ENCODE measurements at regions not wholly inside any gene's neighbourhood (a gene's known extent, or its start where the extent isn't known, plus 50 kb on each side); places are given as distances from the start of the nearest gene placed in this dataset.

DNA sequence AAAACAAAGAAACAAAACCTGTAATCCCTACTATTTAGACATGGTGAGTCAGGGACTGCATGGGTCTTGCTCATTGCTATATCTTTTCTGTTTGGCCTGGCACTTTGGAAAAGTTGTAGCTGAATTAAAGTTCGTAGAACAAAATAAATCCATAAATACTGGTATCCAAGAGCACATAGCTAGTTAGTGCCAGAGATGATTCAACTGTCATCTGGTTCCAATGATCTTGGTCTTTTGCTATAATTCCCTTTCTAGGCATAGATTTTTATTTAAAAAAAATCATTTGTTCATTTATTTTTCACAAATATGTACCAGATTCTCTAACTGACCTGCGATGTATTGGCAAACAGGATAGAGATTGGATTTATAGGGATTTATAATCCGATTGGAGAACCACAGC lies 1436.1 kb upstream of the GOT2 start:
- no peak for DNase-seq (ENCODE audit: low read depth)
- no peak for TF ChIP-seq CTCF (IDR thresholded peaks at IDR 0.05; ENCODE audit: insufficient read depth, low read depth, low read length)
- no peak overlapping the region for H3K4me3 ChIP-seq (ENCODE audit: low read depth, low read length)

GRCh38 chr16:60166111-60166510 lies 1432.0 kb upstream of the GOT2 start:
- no peak for DNase-seq (ENCODE audit: low read depth)
- no peak overlapping the region for H3K4me3 ChIP-seq (ENCODE audit: low read depth, low read length)
- TF ChIP-seq CTCF (IDR thresholded peaks at IDR 0.05; ENCODE audit: insufficient read depth, low read depth, low read length): no peak

GRCh38 chr16:60151987-60152386 lies 1417.9 kb upstream of the GOT2 start:
- no peak overlapping the region for H3K4me3 ChIP-seq (ENCODE audit: low read depth, low read length)
- no peak for DNase-seq (ENCODE audit: low read depth)
- TF ChIP-seq CTCF (IDR thresholded peaks at IDR 0.05; ENCODE audit: insufficient read depth, low read depth, low read length): no peak

DNA sequence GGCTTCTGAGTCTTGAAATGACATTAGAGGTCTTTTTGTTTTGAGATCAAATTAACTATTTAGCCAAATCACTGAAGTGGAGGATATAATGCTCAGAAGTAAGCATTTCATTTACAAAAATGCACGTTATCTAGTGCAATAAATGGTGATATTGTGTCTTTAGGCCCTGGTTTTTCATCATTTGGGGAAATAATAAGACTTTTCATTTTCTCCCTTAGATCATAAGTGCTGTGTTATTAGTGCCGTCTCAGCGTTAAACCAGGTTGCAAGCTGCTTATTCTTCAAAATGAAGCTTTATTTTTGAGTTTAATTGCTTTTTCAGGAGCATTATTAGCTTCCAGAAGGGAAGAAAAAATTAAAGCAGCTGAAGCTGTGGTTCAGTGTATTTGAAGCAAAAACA lies 1416.8 kb upstream of the GOT2 start:
- no peak for TF ChIP-seq CTCF (IDR thresholded peaks at IDR 0.05; ENCODE audit: insufficient read depth, low read depth, low read length)
- H3K4me3 ChIP-seq (ENCODE audit: low read depth, low read length): no peak overlapping the region
- no peak for DNase-seq (ENCODE audit: low read depth)

DNA sequence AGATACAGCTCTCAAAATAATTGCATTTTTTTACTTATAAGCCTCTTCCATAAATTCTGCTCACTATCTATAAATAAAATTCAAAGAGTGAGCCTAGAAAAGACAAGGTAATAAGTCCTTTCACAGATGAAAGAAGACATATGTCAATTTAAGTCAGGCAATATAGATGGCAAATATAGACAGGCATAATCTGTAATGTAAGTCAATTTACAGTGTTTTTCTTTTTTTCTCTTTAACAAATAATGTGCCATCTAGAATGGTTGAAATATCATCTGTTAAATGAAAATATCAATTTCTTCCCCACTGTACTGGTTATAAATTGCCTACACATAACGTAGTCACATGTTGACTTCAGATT lies 1409.2 kb upstream of the GOT2 start:
- no peak overlapping the region for H3K4me3 ChIP-seq (ENCODE audit: low read depth, low read length)
- DNase-seq (ENCODE audit: low read depth): no peak
- no peak for TF ChIP-seq CTCF (IDR thresholded peaks at IDR 0.05; ENCODE audit: insufficient read depth, low read depth, low read length)

GRCh38 chr16:60142619-60143347 lies 1408.7 kb upstream of the GOT2 start:
- H3K4me3 ChIP-seq (ENCODE audit: low read depth, low read length): no peak overlapping the region
- DNase-seq (ENCODE audit: low read depth): no peak
- TF ChIP-seq CTCF (IDR thresholded peaks at IDR 0.05; ENCODE audit: insufficient read depth, low read depth, low read length): no peak

GRCh38 chr16:60137891-60138290 lies 1403.8 kb upstream of the GOT2 start:
- TF ChIP-seq CTCF (IDR thresholded peaks at IDR 0.05; ENCODE audit: insufficient read depth, low read depth, low read length): no peak
- no peak overlapping the region for H3K4me3 ChIP-seq (ENCODE audit: low read depth, low read length)
- no peak for DNase-seq (ENCODE audit: low read depth)

Measured in fibroblast of villous mesenchyme (primary cell).